ENCODE measurements at regions not wholly inside any gene's neighbourhood (a gene's known extent, or its start where the extent isn't known, plus 50 kb on each side); places are given as distances from the start of the nearest gene placed in this dataset.

- TF ChIP-seq CTCF (IDR thresholded peaks at IDR 0.05) (no peak), TCF7L2 (IDR thresholded peaks at IDR 0.05; ENCODE audit: low read depth, low read length) (no peak), POLR2AphosphoS5 (IDR thresholded peaks at IDR 0.05; ENCODE audit: low read depth, low read length) (no peak)
These were observed 358.1 kb downstream of the CRPPA start for GRCh38 chr7:16063221-16063620.

Data from Panc1 (cell line).